GM19025 (cell line): ENCODE measurements at regions not wholly inside any gene's neighbourhood (a gene's known extent, or its start where the extent isn't known, plus 50 kb on each side); places are given as distances from the start of the nearest gene placed in this dataset.

Source experiments
- ATAC-seq: cut with Tn5 transposase; IDR thresholded peaks from one replicate; pipeline ENCODE4 v1.9.1; 2021; ENCODE audit warnings: mild to moderate bottlenecking, low read depth, moderate library complexity; ENCODE audit not compliant: unreplicated experiment

DNA sequence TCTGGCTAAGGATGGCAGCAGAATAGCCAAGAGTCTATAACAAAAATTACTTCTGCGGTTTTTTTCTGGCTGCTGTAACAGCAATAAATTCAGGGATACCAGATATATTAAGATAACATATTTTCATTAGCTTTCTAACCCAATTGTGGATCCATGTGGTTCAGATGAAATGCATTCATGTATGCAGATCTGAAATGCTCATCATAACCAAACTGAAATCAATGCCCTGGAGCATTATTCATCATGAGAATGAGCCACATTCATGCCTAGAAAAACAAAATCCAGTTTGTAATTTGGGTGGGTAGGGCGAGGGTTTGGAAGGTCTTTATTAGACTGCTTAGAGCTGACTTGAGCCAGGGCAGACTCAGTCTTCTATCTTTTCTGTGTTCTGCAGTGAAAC, 69.8 kb upstream of the SEMA3A start:
- no peak for ATAC-seq

DNA sequence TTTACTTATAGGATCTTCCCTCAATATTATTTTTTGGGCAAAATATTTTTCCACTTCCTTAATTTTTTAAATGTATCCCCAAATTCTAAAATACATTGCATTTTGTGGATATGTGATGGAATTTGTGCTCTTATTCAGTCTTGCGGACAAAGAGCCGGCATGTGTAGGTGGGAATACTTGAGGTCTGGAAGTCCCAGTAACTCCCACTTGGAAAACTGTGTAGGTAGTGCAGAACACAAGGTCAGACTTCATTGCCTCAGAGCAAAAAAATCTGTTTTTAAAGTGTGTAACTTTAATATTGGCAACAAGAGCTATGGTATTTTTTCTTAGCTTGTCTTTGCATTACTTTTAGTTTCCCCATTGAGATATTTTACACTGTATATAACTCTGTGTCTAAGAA, 68.5 kb upstream of the SEMA3A start:
- ATAC-seq = no peak

DNA sequence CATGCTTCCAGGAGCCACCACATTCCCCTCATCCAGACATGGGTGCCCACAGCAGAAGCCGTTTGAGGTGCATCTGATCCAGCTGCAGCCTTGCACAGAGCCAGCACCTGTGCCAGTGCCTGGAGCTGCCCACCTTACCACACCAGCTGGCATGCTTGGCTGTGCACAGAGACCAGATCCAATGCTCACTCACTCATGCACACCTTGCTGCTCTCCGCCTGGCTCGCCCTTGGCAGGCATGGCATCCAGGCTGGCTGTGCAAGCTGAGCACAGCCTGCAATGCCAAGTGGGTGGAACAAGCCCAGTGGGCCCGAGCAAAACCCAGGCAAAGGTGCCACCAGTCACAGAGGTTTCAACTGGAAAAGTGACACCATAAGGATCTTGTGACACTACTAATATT, 66.9 kb upstream of the SEMA3A start:
- ATAC-seq = no peak

DNA sequence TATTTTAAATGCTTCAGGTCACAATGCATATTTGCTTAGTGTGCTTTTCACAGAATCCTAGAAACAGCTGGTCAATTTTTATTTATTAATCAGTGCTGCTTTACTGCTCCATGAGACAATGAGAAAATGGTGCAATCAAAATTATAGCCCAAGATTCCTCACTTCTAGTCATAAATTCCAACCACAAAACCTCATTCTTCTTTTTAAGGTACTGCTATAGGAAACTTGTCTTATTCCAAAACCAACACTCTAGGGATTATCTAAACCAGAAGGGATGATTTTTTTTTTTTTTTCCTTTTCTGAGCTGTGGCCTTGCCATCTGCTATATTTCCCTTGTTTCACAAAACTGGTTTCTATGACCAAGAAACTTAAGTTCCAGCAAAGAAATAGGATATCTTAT, 64.0 kb upstream of the SEMA3A start:
- no peak for ATAC-seq

DNA sequence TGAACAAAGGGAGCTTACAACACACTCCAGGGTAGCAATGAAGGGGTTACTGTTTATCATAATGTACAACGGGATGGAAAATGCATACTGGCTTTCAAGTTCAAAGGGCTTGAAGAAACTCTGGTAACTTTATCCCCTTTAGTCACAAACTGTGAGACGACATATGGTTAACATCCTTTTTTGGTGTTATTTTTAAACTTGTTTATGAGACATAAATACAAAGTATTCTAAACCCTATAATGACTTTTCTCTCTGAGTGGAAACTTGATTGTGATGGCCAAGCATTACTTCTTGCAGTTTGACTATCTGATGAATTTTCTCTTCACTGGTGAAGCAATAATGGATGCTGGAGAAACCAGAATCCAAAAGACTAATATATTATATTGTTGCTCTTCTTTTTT, 62.0 kb upstream of the SEMA3A start:
- no peak for ATAC-seq

DNA sequence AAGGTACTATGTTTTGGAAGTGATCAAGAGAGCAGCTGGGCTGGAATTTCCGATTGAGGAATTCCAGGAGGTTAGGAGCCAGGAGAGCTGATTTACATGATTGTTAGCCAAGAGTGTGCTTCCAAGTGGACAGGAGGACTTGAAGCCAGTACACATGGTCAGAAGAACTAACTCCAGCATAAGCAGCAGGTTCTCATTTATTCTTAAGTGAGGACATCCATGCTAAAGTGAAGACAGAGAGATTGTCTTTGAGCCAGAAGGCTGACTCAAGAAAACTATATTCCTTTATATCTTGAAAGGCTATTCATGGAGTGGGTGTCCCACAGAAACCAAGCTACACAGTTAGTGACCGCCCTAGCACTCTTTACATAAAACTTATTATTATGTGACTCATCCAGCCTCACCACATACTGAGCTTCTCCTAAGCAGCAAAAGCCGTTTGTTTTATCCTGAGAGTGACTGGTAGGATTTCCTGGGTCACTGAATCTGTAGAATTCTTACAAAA, 56.7 kb upstream of the SEMA3A start:
- ATAC-seq = no peak

DNA sequence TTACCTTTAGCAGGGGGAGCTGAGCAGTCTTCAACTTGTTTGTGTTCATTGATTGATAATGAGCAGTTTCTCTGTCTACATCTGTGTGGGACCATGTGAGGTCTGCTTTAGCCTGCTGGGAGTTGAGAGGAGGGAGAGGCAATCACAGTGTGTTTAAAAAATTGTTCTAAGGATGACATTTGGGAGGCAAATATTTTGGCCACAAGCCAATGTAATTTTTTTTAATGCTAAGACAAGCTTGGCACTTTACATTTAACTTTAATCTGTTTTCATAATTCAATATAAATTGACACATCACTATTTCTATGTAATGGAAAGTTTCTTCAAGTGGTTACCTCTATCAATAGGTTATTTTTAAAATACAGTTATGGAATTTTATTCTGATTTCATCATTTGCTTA, 55.9 kb upstream of the SEMA3A start:
- ATAC-seq = no peak

DNA sequence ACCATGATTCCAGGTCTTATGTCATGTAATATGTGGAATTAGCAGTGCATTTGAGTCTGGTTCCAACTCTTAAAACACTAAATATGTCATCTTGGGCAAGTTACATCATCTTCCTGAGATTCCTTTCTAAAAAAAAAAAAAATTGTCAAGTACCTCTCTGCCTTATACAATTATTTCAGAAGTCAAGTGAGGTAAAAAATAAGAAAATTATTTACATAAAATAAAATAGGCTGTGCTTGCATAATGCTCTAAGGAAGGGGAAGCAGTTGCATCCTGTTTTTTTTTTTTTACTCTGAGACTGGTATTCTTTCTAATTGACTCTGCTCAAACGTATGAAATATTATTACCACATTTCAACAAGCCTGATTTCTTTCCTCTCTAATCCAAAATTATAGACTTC, 55.1 kb upstream of the SEMA3A start:
- no peak for ATAC-seq

DNA sequence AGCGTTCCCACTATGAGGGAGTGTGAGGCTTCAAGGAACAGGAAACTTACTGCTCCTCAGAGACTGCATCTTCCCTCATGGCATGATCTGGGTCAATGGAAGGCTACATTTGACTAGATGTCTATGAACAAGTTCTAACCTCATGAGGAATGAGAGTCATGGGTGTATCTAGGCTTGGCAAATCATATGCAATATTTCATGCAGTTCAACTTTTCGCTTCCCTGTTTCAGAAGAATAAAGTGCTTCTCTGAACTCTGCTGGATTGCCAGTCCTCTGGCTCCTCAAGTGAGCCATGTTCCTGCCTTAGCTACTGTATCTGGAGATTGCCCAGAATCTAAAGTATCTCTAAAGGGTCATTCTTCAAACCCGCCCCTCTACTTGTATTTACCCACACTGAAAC, 54.3 kb upstream of the SEMA3A start:
- no peak for ATAC-seq

DNA sequence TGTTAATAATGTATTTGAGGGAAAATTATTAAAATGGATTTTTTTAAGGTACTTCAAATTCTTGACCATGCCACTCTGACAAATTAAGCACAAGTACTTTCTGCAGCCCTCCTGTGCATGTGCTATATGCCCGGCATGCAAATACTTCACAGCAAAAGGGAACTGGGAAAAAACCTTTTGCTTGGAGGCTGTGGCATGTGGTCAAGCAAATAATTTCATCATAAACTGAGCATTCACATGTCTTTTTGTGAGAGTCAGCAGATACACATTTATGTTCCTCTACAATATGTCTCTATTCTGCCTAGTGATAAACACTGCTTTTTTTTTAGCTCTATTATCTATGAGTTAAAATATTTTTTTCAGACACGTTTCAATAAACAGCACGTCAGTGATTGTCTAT, 53.7 kb upstream of the SEMA3A start:
- no peak for ATAC-seq

DNA sequence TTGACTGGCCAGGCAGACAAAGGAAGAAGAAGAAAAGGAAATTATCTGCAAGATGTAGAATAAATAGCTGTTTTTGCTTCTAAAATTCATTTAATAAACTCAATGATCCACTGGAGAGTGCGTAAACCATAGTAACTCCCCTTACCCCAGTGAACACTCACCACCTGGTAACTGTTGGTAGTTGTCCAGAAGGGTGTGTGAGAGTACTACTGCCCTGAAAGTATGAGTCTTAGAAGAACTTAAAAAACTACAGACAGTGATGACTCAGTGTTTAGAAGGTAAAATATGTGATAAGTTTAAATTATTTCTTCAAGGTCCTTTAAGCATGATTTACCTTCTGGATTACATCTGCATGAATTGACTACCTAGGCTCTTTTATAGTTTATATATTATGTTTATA, 53.0 kb upstream of the SEMA3A start:
- ATAC-seq = no peak

DNA sequence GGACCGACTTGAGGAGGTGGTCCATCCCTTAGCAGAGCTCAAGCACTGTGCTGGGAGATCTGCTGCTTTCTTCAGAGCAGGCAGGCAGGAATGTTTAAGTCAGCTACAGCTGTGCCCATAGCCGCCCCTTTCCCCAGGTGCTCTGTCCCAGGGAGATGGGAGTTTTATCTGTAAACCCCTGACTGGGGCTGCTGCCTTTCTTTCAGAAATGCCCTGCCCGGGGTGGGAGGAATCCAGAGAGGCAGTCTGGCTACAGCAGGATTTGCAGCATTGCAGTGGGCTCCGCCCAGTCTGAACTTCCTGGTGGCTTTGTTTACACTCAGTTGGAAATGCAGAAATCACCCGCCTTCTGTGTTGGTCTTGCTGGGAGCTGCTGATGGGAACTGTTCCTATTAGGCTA, 51.2 kb upstream of the SEMA3A start:
- no peak for ATAC-seq
